Medulla oblongata (tissue), 1 donor: ENCODE measurements at regions not wholly inside any gene's neighbourhood (a gene's known extent, or its start where the extent isn't known, plus 50 kb on each side); places are given as distances from the start of the nearest gene placed in this dataset.

ENCODE experiments used
- DNase-seq: peaks from one replicate; pipeline ENCODE4 v3.0.0-alpha.2; 2015; ENCODE audit errors: extremely low spot score

- DNase-seq = peak; percentile 26
Observed at GRCh38 chr1:42034426-42034825, 115.7 kb upstream of the HIVEP3 start.

GRCh38 chr1:42033629-42034028, 114.9 kb upstream of the HIVEP3 start:
- no peak for DNase-seq

DNA sequence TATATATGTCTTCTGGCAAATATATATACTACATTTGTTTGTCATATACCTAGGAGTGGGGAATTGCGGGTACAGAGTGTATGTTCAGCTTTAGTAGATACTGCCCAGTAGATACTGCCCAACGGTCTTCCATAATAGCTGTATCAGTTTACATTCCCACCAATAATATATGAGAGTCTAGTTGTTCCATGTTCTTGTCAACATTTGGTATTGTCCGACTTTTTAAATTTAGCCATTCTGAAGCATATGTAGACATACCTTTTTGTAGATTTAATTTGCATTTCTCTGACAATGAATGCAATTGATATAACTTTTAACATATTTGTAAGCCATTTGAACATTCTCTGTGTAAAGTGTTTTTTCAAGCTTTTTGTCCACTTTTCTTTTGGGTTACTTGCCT, 99.0 kb upstream of the HIVEP3 start:
- no peak for DNase-seq

- DNase-seq = no peak
Observed at GRCh38 chr1:42017259-42017658, 98.5 kb upstream of the HIVEP3 start.

- DNase-seq = no peak
Observed at GRCh38 chr1:42014823-42015222, 96.1 kb upstream of the HIVEP3 start.

- peak; percentile 91 for DNase-seq
Observed at GRCh38 chr1:42013881-42014470, 95.3 kb upstream of the HIVEP3 start.

GRCh38 chr1:42012852-42013251, 94.1 kb upstream of the HIVEP3 start:
- no peak for DNase-seq

DNA sequence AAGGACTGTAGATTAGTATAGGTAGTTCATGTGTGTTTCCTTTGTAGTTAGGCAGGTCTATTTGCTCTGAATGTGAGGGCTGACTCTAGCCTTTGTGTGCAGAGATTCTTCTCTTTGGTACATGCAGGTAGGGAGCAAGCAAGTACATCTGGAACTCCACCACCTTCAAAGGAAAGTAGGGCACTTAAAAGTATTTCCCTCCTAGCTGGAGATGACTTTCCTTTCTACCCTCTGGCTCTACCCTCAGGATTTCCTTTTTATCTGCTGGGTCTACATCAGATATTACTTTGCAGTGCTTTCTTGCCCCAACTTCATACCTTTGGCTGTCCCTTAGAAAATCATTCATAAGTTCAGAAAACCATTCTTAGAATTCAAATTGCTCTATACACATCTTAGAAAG, 91.7 kb upstream of the HIVEP3 start:
- no peak for DNase-seq

GRCh38 chr1:42008264-42008663, 89.5 kb upstream of the HIVEP3 start:
- DNase-seq = no peak

- DNase-seq = no peak
Observed at GRCh38 chr1:42006836-42007235, 88.1 kb upstream of the HIVEP3 start.

DNA sequence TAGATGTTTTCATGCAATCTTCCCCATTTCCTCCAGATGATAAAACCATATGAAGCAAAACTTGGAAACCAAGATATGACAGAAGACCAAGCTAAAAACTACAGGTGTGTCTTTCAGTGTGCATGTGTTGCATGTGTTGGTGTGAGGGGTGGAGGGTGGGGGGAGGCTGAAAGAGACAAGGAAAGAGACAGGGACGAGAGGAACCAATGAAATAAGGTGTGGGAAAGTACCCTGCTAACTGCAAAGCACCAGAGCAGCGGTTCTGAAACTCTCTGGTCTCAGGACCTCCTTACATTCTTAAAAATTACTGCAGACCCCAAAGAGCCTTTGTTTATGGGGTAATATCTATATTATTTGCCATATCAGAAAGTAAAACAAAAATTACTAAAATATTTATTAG, 87.4 kb upstream of the HIVEP3 start:
- DNase-seq = no peak

DNA sequence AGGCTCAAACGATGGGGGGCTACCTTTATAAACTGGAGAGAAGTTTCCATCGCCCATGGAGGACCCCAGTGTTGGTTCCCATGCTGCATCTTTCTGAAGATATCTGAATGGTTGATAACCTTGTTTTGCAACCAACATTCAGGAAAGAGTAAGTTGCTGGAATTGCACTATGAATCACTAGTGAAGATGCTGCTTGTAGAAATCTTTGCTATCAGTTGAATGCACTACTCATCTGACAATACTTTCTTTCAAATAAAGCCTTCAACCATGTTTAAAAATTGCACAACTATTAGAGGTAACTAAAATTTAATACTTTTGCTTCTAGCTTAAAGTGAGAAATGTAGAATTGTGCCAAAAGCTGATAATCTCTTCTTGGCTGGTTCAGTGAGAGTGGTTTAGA, 86.8 kb upstream of the HIVEP3 start:
- DNase-seq = no peak

DNA sequence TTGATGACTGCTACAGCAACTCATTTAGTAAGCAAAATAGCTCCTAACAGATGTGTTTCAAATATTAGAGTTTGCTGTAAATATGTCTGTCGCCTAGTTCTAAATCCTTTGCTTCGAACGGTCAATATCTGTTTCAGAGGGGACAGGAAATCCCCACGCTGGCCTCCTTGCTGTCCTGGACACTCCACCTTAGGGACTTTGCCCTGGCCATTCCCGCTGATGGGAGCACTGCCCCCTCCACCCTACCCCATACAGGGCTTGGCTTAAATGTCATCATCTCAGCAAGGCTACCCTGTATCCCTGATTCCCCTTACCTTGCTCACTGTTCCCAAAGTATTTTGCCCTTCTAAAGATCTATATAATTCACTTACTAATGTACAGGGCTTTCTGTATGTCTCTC, 86.1 kb upstream of the HIVEP3 start:
- no peak for DNase-seq

GRCh38 chr1:42004322-42004721, 85.6 kb upstream of the HIVEP3 start:
- no peak for DNase-seq

DNA sequence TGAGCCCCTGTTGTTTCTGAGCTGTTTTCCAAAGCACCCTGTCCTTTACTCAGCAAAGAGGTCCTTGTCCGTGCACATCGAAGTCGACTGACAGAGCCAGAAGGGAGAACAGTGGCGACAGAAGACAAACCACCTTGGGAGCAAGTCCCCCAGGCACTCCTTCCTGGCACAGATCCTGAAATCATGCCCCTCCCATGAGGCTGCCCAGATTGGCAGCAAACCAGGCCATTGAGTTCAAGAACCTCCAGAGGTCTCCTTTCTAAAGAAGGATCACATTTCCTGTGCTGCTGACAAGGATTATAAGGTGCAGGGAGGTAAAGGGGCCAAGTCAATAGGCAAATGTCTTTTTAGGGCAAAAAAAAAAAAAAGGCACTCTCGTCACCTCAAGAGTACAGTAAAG, 84.7 kb upstream of the HIVEP3 start:
- DNase-seq = no peak

DNA sequence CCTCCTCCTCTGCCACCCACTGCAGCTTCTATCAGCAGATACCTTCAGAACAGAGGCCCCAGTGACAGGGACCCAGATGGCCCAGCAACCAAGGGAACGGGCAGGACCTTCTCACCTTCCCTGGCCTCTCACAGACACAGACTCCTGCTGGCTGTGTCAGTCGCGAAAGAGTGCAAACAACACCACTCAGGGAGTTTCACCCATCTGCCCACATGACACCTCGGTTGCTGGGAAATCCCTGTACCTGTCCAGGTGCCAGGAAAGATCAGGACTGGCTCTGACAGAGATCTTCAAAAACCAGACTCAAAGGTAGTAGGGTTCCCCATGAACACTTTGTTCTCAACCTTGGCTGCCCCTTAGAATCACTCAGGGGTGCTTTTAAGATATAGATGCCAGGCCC, 83.5 kb upstream of the HIVEP3 start:
- no peak for DNase-seq

DNA sequence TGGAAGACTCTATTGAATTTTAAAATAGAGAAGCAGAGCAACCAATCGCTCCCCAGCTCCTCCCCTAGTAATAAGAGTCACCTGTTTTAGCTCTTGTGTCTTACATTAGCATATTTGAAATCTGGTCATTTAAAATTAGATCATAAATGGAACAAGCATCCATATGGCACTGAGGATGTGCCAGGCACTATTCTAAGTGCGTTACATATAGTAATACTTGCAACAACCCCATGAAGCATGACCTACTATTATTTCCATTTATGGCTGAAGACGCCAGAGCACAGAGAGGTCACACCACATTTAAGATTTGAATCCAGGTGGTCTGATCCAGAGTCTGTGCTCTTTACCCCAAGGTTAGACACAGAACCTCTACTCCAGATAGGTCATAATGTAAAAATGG, 82.0 kb upstream of the HIVEP3 start:
- no peak for DNase-seq

DNA sequence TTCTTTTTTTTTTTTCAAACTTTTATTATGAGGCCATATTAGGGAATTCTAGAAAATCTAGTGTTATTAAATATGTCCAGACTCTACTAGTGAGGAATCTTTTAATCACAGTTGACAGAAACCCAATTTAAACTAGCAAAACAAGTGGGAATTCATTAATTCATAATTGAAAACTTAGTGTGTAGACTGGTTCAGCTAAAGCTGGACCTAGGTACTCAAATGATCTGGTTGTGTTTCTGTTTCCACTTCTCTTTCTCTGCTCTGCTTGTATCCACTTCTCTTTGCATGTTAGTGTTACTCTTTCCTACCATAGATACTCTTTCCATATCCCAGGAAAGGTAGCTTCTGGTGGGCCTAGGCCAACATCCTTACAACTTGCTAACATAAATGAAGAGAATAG, 81.2 kb upstream of the HIVEP3 start:
- no peak for DNase-seq

GRCh38 chr1:41998250-41998649, 79.5 kb upstream of the HIVEP3 start:
- DNase-seq = no peak

- DNase-seq = no peak
Observed at GRCh38 chr1:41997153-41997552, 78.4 kb upstream of the HIVEP3 start.

DNA sequence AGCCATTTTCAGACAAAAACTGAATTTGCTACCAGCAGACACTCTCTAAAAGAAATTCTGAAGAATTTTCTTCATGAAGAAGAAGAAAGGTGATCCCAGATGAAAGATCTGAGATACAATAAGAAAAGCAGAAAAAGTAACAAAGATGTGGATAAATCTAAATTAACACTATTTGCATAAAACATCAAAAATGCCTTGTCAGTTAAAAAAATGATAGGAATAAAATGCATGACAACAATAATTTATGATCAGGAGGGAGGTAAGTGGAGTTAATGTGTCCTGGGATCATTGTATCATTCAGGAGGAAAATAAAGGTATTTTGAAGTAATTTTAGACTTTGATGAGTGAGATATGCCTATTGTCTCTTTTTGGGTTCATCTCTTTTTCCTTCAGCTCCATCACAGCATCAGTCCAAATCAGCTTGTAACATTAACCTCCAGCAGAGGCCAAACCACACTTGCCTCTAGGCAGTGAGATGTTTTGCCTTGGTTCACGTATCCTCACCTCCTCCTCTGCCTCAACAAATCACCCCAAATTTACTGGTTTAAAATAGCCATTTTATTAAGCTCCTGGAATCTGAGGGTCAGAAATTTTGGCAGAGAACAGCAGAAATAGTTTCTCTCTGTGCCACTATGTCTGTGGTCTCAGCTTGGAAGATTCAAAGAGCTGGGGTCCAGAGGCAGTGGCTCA, 76.9 kb upstream of the HIVEP3 start:
- no peak for DNase-seq

- no peak for DNase-seq
Observed at GRCh38 chr1:41994195-41994894, 75.6 kb upstream of the HIVEP3 start.

- no peak for DNase-seq
Observed at GRCh38 chr1:41983451-41983850, 64.7 kb upstream of the HIVEP3 start.
